MM.1S (cell line): ENCODE measurements at regions not wholly inside any gene's neighbourhood (a gene's known extent, or its start where the extent isn't known, plus 50 kb on each side); places are given as distances from the start of the nearest gene placed in this dataset.

ENCODE experiments used
- CTCF ChIP-seq: fragments of 300-600 bp; sonication (generic); IDR thresholded peaks from 2 replicates; pipeline ENCODE4 v1.5.1; 2016; ENCODE audit warnings: antibody characterized with exemption, low read length, mixed read lengths
- EZH2 ChIP-seq: fragments of 300-600 bp; sonication (generic); optimal IDR thresholded peaks from 2 replicates; pipeline ENCODE3; 2017; ENCODE audit warnings: low read depth, mild to moderate bottlenecking, antibody characterized with exemption, low read length, mixed read lengths
- EZH2phosphoT487 ChIP-seq: fragments of 300-600 bp; sonication (generic); IDR thresholded peaks from 2 replicates; pipeline ENCODE4 v1.6.1; 2018; ENCODE audit warnings: antibody characterized with exemption, low read length

- TF ChIP-seq CTCF (no peak), EZH2phosphoT487 (no peak), EZH2 (no peak)
Observed at GRCh38 chr12:124658806-124659402, 91.5 kb upstream of the NCOR2 start.
